A549 (cell line): ENCODE measurements at regions not wholly inside any gene's neighbourhood (a gene's known extent, or its start where the extent isn't known, plus 50 kb on each side); places are given as distances from the start of the nearest gene placed in this dataset.

Source experiments
- ATAC-seq, 2 experiments: fragments of 200-7000 bp in 1 of 2; fragments of >200 bp in 1 of 2; cut with Nextera tagmentation in 1 of 2; cut with Tn5 transposase in 1 of 2; 3 replicates each; pipeline versions ENCODE4 v1.8.0 to v1.9.1; 2018 to 2020; ENCODE audit warnings: mild to moderate bottlenecking in 1 of 2, moderate library complexity in 1 of 2
- CTCF ChIA-PET: fragments of 300-600 bp; sonication (Branson Sonifier 250); formaldehyde crosslinking; extraction: SDS; loops from one replicate; lab custom pipeline; 2021; ENCODE audit warnings: antibody characterized with exemption, inconsistent platforms; lab: Yijun Ruan, JAX
- POLR2A ChIA-PET: fragments of 350-600 bp; formaldehyde crosslinking; extraction: SDS; loops from one replicate; lab custom pipeline; 2021; ENCODE audit warnings: antibody characterized with exemption, inconsistent platforms; lab: Yijun Ruan, JAX
- DNase-seq, 2 experiments: peaks; one replicate each; pipeline versions ENCODE4 v3.0.0 to v3.0.0-alpha.2; 2011 to 2016; ENCODE audit warnings: low read depth in 1 of 2, low spot score in 1 of 2
- FAIRE-seq: peaks from 2 replicates; lab custom pipeline; 2011; peaks lifted over from hg19 to GRCh38; lab: Jason Lieb, UNC
- H3K27ac ChIP-seq, 2 experiments: fragments of >200 bp; sonication (Bioruptor Twin); formaldehyde crosslinking; 3 replicates each; pipeline ENCODE4 v1.5.1; 2016 to 2017
- H3K4me1 ChIP-seq: fragments of >200 bp; sonication (Bioruptor Twin); formaldehyde crosslinking; 3 replicates; pipeline ENCODE4 v1.6.1; 2016
- H3K4me2 ChIP-seq: fragments of >200 bp; sonication (Bioruptor Twin); formaldehyde crosslinking; 3 replicates; pipeline ENCODE4 v1.6.1; 2016
- H3K4me3 ChIP-seq: fragments of >200 bp; sonication (Bioruptor Twin); formaldehyde crosslinking; 3 replicates; pipeline ENCODE4 v1.5.1; 2016
- H3K9me3 ChIP-seq: fragments of >200 bp; sonication (Bioruptor Twin); formaldehyde crosslinking; 3 replicates; pipeline ENCODE4 v1.6.1; 2016
- BHLHE40 ChIP-seq: IDR thresholded peaks from 2 replicates; pipeline ENCODE4 v1.6.1; 2012; ENCODE audit warnings: low read depth, low read length, inconsistent platforms
- CBX2 ChIP-seq: fragments of 200-600 bp; sonication (generic); IDR thresholded peaks from 2 replicates; pipeline ENCODE4 v1.6.1; 2016; ENCODE audit warnings: low read depth, mild to moderate bottlenecking, borderline replicate concordance
- CEBPB ChIP-seq, 2 experiments: fragments of >200 bp in 1 of 2; sonication (Bioruptor Twin) in 1 of 2; formaldehyde crosslinking in 1 of 2; IDR thresholded peaks; 2 replicates each; pipeline ENCODE4 v1.6.1; 2012 to 2016
- CHD2 ChIP-seq: fragments of 150-350 bp; IDR thresholded peaks from 2 replicates; pipeline ENCODE4 v1.6.1; 2014; ENCODE audit warnings: low read length; ENCODE audit not compliant: partially characterized antibody
- EP300 ChIP-seq, 2 experiments: fragments of >200 bp; sonication (Bioruptor Twin); formaldehyde crosslinking; IDR thresholded peaks; 2 replicates in 1 of 2; 3 replicates in 1 of 2; pipeline ENCODE4 v1.6.1; 2016 to 2017
- FOSB ChIP-seq: fragments of 250-450 bp; sonication (Bioruptor Pico); IDR thresholded peaks from 2 replicates; pipeline ENCODE4 v1.5.0; 2020; ENCODE audit warnings: mild to moderate bottlenecking, moderate library complexity
- FOSL2 ChIP-seq, 2 experiments: fragments of 450-650 bp in 1 of 2; fragments of >200 bp in 1 of 2; sonication (Bioruptor Twin) in 1 of 2; formaldehyde crosslinking; IDR thresholded peaks; 2 replicates each; pipeline versions ENCODE4 v1.5.0 to v1.6.1; 2016 to 2020; ENCODE audit warnings: mild to moderate bottlenecking in 1 of 2, moderate library complexity in 1 of 2
- GATA3 ChIP-seq: IDR thresholded peaks from 2 replicates; pipeline ENCODE4 v1.6.1; 2012; ENCODE audit warnings: borderline replicate concordance
- HOXA7 ChIP-seq: fragments of 250-450 bp; sonication (Bioruptor Pico); IDR thresholded peaks from 2 replicates; pipeline ENCODE4 v1.5.0; 2020; ENCODE audit warnings: mild to moderate bottlenecking, moderate library complexity
- HOXB13 ChIP-seq: fragments of 250-450 bp; sonication (Bioruptor Pico); IDR thresholded peaks from 2 replicates; pipeline ENCODE4 v1.5.0; 2020; ENCODE audit warnings: low read depth, mild to moderate bottlenecking, moderate library complexity
- KDM1A ChIP-seq: fragments of 200-600 bp; sonication (generic); IDR thresholded peaks from 2 replicates; pipeline ENCODE4 v1.6.1; 2016; ENCODE audit warnings: low read depth, mild to moderate bottlenecking
- KDM5A ChIP-seq: fragments of 200-600 bp; sonication (generic); IDR thresholded peaks from 2 replicates; pipeline ENCODE4 v1.6.1; 2016; ENCODE audit warnings: antibody characterized with exemption, mild to moderate bottlenecking
- MAFK ChIP-seq: fragments of 450-650 bp; IDR thresholded peaks from 2 replicates; pipeline ENCODE4 v1.6.1; 2014; ENCODE audit not compliant: partially characterized antibody
- MAZ ChIP-seq: fragments of 150-350 bp; IDR thresholded peaks from 2 replicates; pipeline ENCODE4 v1.6.1; 2014; ENCODE audit warnings: antibody characterized with exemption, low read depth, low read length, borderline replicate concordance
- MYC ChIP-seq: IDR thresholded peaks from 2 replicates; pipeline ENCODE4 v1.6.1; 2012; ENCODE audit warnings: mild to moderate bottlenecking, inconsistent platforms, low read length, improper control_type of control experiment, borderline replicate concordance
- NFE2L2 ChIP-seq: fragments of 150-350 bp; conservative IDR thresholded peaks from 2 replicates; pipeline ENCODE4 v1.6.1; 2014; ENCODE audit warnings: low read length
- NPAS2 ChIP-seq: fragments of 250-450 bp; sonication (Bioruptor Pico); IDR thresholded peaks from 2 replicates; pipeline ENCODE4 v1.8.0; 2022; ENCODE audit warnings: mild to moderate bottlenecking, moderate library complexity, borderline replicate concordance
- POLR2A ChIP-seq: IDR thresholded peaks from 2 replicates; pipeline ENCODE4 v1.6.1; 2012; ENCODE audit warnings: mild to moderate bottlenecking, low read length
- POLR2AphosphoS2 ChIP-seq: conservative IDR thresholded peaks from 2 replicates; pipeline ENCODE4 v1.6.1; 2012; ENCODE audit warnings: low read length, improper control_type of control experiment, inconsistent platforms
- RARB ChIP-seq: fragments of 250-450 bp; sonication (Bioruptor Pico); IDR thresholded peaks from 2 replicates; pipeline ENCODE4 v1.8.0; 2021; ENCODE audit warnings: mild to moderate bottlenecking, moderate library complexity
- RCOR1 ChIP-seq: fragments of 150-350 bp; IDR thresholded peaks from 2 replicates; pipeline ENCODE4 v1.6.1; 2014; ENCODE audit warnings: antibody characterized with exemption, low read length, low read depth
- RNF2 ChIP-seq: fragments of 200-600 bp; sonication (generic); IDR thresholded peaks from 2 replicates; pipeline ENCODE4 v1.6.1; 2016; ENCODE audit warnings: low read depth, mild to moderate bottlenecking, antibody characterized with exemption, moderate library complexity, borderline replicate concordance
- SMC3 ChIP-seq: fragments of >200 bp; sonication (Bioruptor Twin); formaldehyde crosslinking; IDR thresholded peaks from 3 replicates; pipeline ENCODE4 v1.6.1; 2018; ENCODE audit warnings: inconsistent platforms
- TFCP2L1 ChIP-seq: fragments of 250-450 bp; sonication (Bioruptor Pico); IDR thresholded peaks from 2 replicates; pipeline ENCODE4 v1.5.0; 2021; ENCODE audit warnings: mild to moderate bottlenecking
- TP53 ChIP-seq: fragments of 250-450 bp; sonication (Bioruptor Pico); IDR thresholded peaks from 2 replicates; pipeline ENCODE4 v1.5.0; 2021; ENCODE audit warnings: mild to moderate bottlenecking, moderate library complexity
- WGBS: methylation state at CpG from one replicate; pipeline ENCODE4 v1.1.6; 2017; ENCODE audit errors: missing lambda C conversion rate; 5-methylcytosine and 5-hydroxymethylcytosine counted together
- TF ChIP-seq, protein P1 (sequence below): fragments of >200 bp; sonication (Bioruptor Twin); formaldehyde crosslinking; IDR thresholded peaks from 3 replicates; pipeline ENCODE4 v1.5.1; 2016
- TF ChIP-seq, protein P2 (sequence below): IDR thresholded peaks from 2 replicates; pipeline ENCODE4 v1.6.1; 2012; ENCODE audit warnings: low read depth, borderline replicate concordance

DNA sequence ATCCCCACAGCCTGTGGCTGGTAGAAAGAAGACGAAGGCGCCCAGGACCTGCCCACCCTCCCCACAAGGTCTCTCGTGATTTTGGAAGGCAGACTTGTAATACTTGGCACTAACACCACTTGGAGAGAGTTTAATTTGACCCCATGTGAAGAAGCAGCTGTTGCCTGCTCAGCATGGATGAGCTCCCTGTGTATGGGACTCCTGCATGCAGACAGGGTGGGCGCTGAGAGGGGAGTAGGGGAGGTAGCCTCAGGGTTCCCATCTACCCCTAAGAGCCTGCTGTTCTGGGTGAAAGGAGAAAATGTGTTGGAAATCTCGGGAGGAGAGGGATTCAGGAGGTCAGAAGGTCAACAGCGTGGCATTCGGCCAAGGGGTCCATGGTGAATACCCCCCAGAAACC is 625.9 kb downstream of the TBC1D22A start:
- WGBS = 18% methylated on average over 7 of the region's 7 CpGs

DNA sequence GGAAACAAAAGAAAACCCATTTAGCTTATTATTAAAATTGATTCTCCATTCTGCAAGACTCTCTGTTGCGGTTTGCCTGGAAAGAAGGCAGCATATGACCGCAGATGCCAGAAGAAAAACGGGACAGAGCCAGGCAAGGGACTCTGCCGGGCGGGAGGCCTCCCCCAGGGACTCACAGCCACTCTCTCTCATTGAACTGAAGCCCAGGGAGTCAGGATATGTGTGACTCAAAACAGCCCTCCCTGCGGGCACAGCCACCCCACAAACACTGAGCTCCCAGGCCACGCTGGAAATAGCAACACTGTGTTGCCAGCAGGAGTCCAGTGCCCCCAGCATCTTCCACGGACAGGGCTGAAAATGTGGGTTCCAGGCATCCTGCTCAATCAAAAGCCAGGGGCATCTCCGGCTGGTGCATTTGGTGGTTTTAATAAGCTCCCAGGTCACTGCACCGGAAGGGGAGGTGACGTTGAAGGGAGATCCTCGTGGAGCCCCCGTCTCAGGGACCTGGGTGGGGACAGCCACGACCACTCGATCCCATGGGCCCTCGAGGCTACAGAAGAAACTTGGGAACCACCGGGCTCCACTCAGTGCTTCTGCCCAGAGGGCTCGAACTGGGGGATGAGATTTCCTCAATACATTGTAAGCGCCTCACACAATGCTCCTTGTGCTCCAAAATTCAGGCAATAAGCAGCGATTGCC is 624.5 kb downstream of the TBC1D22A start:
- POLR2A ChIA-PET = no interaction called here

More for the DNA sequence above, 625.9 kb downstream of the TBC1D22A start:
- POLR2A ChIA-PET = no interaction called here
- CTCF ChIA-PET = no interaction called here
- Histone ChIP-seq H3K4me1 (no peaks in the 10 kb centered on the region), H3K4me2 (no peak overlapping the region), H3K4me3 (no peak overlapping the region)
- FAIRE-seq = no peak
- TF ChIP-seq TP53 (CRISPR knock-in tag) = no peak
- TF ChIP-seq NPAS2 = no peak
- no peak for TF ChIP-seq HOXA7 (CRISPR knock-in tag)
- TF ChIP-seq NFE2L2 = no peak
- TF ChIP-seq HOXB13 = no peak
- TF ChIP-seq CEBPB (IDR thresholded peaks at IDR 0.05) = no peak
- TF ChIP-seq RCOR1 = no peak
- TF ChIP-seq BHLHE40 = no peak
- TF ChIP-seq, protein P1, sequence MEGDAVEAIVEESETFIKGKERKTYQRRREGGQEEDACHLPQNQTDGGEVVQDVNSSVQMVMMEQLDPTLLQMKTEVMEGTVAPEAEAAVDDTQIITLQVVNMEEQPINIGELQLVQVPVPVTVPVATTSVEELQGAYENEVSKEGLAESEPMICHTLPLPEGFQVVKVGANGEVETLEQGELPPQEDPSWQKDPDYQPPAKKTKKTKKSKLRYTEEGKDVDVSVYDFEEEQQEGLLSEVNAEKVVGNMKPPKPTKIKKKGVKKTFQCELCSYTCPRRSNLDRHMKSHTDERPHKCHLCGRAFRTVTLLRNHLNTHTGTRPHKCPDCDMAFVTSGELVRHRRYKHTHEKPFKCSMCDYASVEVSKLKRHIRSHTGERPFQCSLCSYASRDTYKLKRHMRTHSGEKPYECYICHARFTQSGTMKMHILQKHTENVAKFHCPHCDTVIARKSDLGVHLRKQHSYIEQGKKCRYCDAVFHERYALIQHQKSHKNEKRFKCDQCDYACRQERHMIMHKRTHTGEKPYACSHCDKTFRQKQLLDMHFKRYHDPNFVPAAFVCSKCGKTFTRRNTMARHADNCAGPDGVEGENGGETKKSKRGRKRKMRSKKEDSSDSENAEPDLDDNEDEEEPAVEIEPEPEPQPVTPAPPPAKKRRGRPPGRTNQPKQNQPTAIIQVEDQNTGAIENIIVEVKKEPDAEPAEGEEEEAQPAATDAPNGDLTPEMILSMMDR = no peak
- no peak for TF ChIP-seq KDM5A
- TF ChIP-seq RNF2 = no peak
- no peak for TF ChIP-seq GATA3
- no peak for TF ChIP-seq MAZ
- no peak for TF ChIP-seq MAFK
- TF ChIP-seq FOSB (CRISPR knock-in tag) = no peak
- TF ChIP-seq MYC = no peak
- TF ChIP-seq CBX2 = no peak
- TF ChIP-seq TFCP2L1 = no peak
- TF ChIP-seq, all 56 proteins: peak for 0
- no peak for DNase-seq
- ATAC-seq = no peak
- H3K27ac ChIP-seq = no peak overlapping the region
- H3K9me3 ChIP-seq = no peaks in the 10 kb centered on the region

DNA sequence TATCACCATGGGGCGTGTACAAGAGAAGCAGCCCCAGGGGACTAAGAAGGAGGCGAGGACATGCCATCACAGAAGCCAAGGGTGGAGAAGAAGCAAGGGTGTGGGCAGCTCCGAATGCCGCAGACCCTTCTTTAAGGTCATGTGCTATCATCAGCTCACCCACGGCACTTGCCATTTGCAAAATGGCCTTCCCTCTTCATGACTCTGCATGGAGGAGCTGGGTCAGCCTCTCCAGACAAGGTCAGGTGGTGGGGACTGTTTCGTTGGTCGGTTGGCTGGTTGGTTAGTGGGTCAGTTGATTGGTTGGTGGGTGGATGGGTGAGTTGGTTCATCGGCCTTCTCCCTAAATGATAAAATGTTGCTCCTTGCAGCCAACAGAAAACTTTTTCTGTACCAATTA is 622.5 kb downstream of the TBC1D22A start:
- ChIA-PET CTCF (no interaction called here), POLR2A (no interaction called here)
- H3K27ac ChIP-seq = no peak overlapping the region
- WGBS = 35% methylated on average over 8 of the region's 8 CpGs
- no peak for FAIRE-seq
- no peak overlapping the region for H3K4me3 ChIP-seq
- H3K9me3 ChIP-seq = no peaks in the 10 kb centered on the region
- H3K4me1 ChIP-seq = no peaks in the 10 kb centered on the region
- ATAC-seq = no peak
- TF ChIP-seq EP300 (IDR thresholded peaks at IDR 0.05) (no peak), POLR2A (no peak), POLR2AphosphoS2 (no peak), CHD2 (no peak), SMC3 (no peak)
- TF ChIP-seq, protein P2, sequence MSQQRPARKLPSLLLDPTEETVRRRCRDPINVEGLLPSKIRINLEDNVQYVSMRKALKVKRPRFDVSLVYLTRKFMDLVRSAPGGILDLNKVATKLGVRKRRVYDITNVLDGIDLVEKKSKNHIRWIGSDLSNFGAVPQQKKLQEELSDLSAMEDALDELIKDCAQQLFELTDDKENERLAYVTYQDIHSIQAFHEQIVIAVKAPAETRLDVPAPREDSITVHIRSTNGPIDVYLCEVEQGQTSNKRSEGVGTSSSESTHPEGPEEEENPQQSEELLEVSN = no peak
- no peak overlapping the region for H3K4me2 ChIP-seq
- no peak for DNase-seq

More for the DNA sequence above, 624.5 kb downstream of the TBC1D22A start:
- WGBS = 49% methylated on average over 8 of the region's 20 CpGs
- ATAC-seq = no peak
- no peaks in the 10 kb centered on the region for H3K9me3 ChIP-seq
- H3K4me1 ChIP-seq = no peaks in the 10 kb centered on the region
- no peak overlapping the region for H3K27ac ChIP-seq
- no peak for TF ChIP-seq FOSL2 (IDR thresholded peaks at IDR 0.05)
- TF ChIP-seq FOSL2 (CRISPR knock-in tag; IDR thresholded peaks at IDR 0.05) = no peak
- TF ChIP-seq RARB = no peak
- no peak for TF ChIP-seq RNF2
- TF ChIP-seq EP300 (IDR thresholded peaks at IDR 0.05) = no peak
- TF ChIP-seq KDM1A = no peak
- no peak overlapping the region for H3K4me2 ChIP-seq
- DNase-seq = no peak
- FAIRE-seq = no peak
- H3K4me3 ChIP-seq = no peak overlapping the region
- CTCF ChIA-PET = no interaction called here
